Caki2 (cell line): ENCODE measurements at regions not wholly inside any gene's neighbourhood (a gene's known extent, or its start where the extent isn't known, plus 50 kb on each side); places are given as distances from the start of the nearest gene placed in this dataset.
"Not testable (repeated sequence)": the region's sequence is repeated elsewhere in the genome, so short reads cannot be mapped to it uniquely, and the experiment has no call there.

ENCODE experiments used
- DNase-seq: peaks from one replicate; pipeline ENCODE4 v3.0.0-alpha.2; 2015; ENCODE audit warnings: low read depth
- in situ Hi-C: cut with HindIII; loops from 2 replicates; pipeline ENCODE4 v1.10.0; 2016; ENCODE audit warnings: low sequenced_read_pairs, low pct_unique_long_range_greater_than_20kb, mixed read lengths

- DNase-seq = no peak
- in situ Hi-C loops = no loop called here
These were observed 164.3 kb upstream of the PABPC3 start for GRCh38 chr13:24931450-24932251.

GRCh38 chr13:24933106-24934023 lies 162.6 kb upstream of the PABPC3 start:
- in situ Hi-C loops, DNase-seq: not testable (repeated sequence)

- in situ Hi-C loops, DNase-seq: not testable (repeated sequence)
These were observed 161.9 kb upstream of the PABPC3 start for GRCh38 chr13:24934024-24934385.

- in situ Hi-C loops = no loop called here
- DNase-seq = no peak
These were observed 157.0 kb upstream of the PABPC3 start for GRCh38 chr13:24938966-24939365.

- in situ Hi-C loops, DNase-seq: not testable (repeated sequence)
These were observed 154.8 kb upstream of the PABPC3 start for GRCh38 chr13:24941023-24941713.

- no peak for DNase-seq
- in situ Hi-C loops = no loop called here
These were observed 152.8 kb upstream of the PABPC3 start for GRCh38 chr13:24943136-24943535.

- in situ Hi-C loops, DNase-seq: not testable (repeated sequence)
These were observed 151.9 kb upstream of the PABPC3 start for GRCh38 chr13:24944073-24944472.

GRCh38 chr13:24948977-24949376 lies 147.0 kb upstream of the PABPC3 start:
- in situ Hi-C loops, DNase-seq: not testable (repeated sequence)

GRCh38 chr13:24950611-24951010 lies 145.3 kb upstream of the PABPC3 start:
- in situ Hi-C loops, DNase-seq: not testable (repeated sequence)

GRCh38 chr13:24967970-24968369 lies 128.0 kb upstream of the PABPC3 start:
- DNase-seq = peak; percentile 16
- in situ Hi-C loops = not testable (repeated sequence)

- DNase-seq = peak; percentile 32
- in situ Hi-C loops = not testable (repeated sequence)
These were observed 127.5 kb upstream of the PABPC3 start for GRCh38 chr13:24968416-24968815.

GRCh38 chr13:24973102-24973501 lies 122.8 kb upstream of the PABPC3 start:
- DNase-seq = peak; percentile 36
- in situ Hi-C loops = not testable (repeated sequence)

GRCh38 chr13:24981181-24981803 lies 114.6 kb upstream of the PABPC3 start:
- in situ Hi-C loops, DNase-seq: not testable (repeated sequence)

- in situ Hi-C loops = no loop called here
- DNase-seq = no peak
These were observed 113.5 kb upstream of the PABPC3 start for GRCh38 chr13:24982333-24982999.

- in situ Hi-C loops = no loop called here
- no peak for DNase-seq
These were observed 112.8 kb upstream of the PABPC3 start for GRCh38 chr13:24983094-24983493.

- in situ Hi-C loops = no loop called here
- no peak for DNase-seq
These were observed 111.8 kb upstream of the PABPC3 start for GRCh38 chr13:24984134-24984533.

GRCh38 chr13:24985107-24985506 lies 110.8 kb upstream of the PABPC3 start:
- in situ Hi-C loops = no loop called here
- DNase-seq = no peak

GRCh38 chr13:24985896-24986295 lies 110.0 kb upstream of the PABPC3 start:
- in situ Hi-C loops = no loop called here
- no peak for DNase-seq
